Vagina (tissue), 2 donors: ENCODE measurements at regions not wholly inside any gene's neighbourhood (a gene's known extent, or its start where the extent isn't known, plus 50 kb on each side); places are given as distances from the start of the nearest gene placed in this dataset.

Experiments used
- DNase-seq, 2 donors: peaks; one replicate each; pipeline ENCODE4 v3.0.0-alpha.2; 2017; ENCODE audit errors: extremely low spot score in 2 of 2
- H3K27ac ChIP-seq: fragments of 200-600 bp; sonication (generic); one replicate; pipeline ENCODE4 v1.5.1; 2019
- H3K27me3 ChIP-seq: fragments of 200-600 bp; sonication (generic); one replicate; pipeline ENCODE4 v1.5.1; 2019
- H3K36me3 ChIP-seq, 2 donors: fragments of 200-600 bp; sonication (generic); one replicate each; pipeline ENCODE4 v1.5.1; 2017 to 2019
- H3K4me1 ChIP-seq: fragments of 200-600 bp; sonication (generic); one replicate; pipeline ENCODE4 v1.5.1; 2019
- H3K4me3 ChIP-seq, 2 donors: fragments of 200-600 bp; sonication (generic); 1 replicate in 1 of 2; 2 replicates in 1 of 2; pipeline ENCODE4 v1.5.1; 2016 to 2019
- H3K9me3 ChIP-seq: fragments of 200-600 bp; sonication (generic); one replicate; pipeline ENCODE4 v1.5.1; 2019
- CTCF ChIP-seq, 3 experiments: fragments of 450-650 bp in 2 of 3; fragments of 200-600 bp in 1 of 3; sonication (generic) in 1 of 3; IDR thresholded peaks; one replicate each; pipeline ENCODE4 v1.5.1; 2017 to 2019; ENCODE audit warnings: antibody characterized with exemption in 3 of 3, mild to moderate bottlenecking in 2 of 3, moderate library complexity in 2 of 3
- POLR2A ChIP-seq, 2 donors: fragments of 450-650 bp; IDR thresholded peaks; one replicate each; pipeline ENCODE4 v1.6.1; 2017; ENCODE audit warnings: antibody characterized with exemption in 2 of 2, mild to moderate bottlenecking in 2 of 2, moderate library complexity in 2 of 2
- POLR2AphosphoS5 ChIP-seq, 2 donors: sonication (generic); formaldehyde crosslinking; IDR thresholded peaks; one replicate each; pipeline ENCODE4 v1.9.0; 2017; ENCODE audit warnings: antibody characterized with exemption in 2 of 2, mild to moderate bottlenecking in 2 of 2, low read depth in 1 of 2; ENCODE audit not compliant: insufficient read depth in 1 of 2
- intact Hi-C: fragments of 100-400 bp; cut with DNase I; formaldehyde crosslinking; loops from one replicate; pipeline ENCODE4 v1.15.1; 2023

GRCh38 chr11:92492372-92492771 lies 267.8 kb downstream of the FAT3 start:
- Histone ChIP-seq H3K9me3 (no peaks in the 10 kb centered on the region), H3K27me3 (no peaks in the 10 kb centered on the region), H3K36me3 (no peaks in the 10 kb centered on the region), H3K4me3 (no peak overlapping the region), H3K4me1 (no peaks in the 10 kb centered on the region), H3K27ac (no peak overlapping the region)
- DNase-seq = no peak
- intact Hi-C loops = no loop called here
- TF ChIP-seq POLR2A (IDR thresholded peaks at IDR 0.05) (no peak), POLR2AphosphoS5 (IDR thresholded peaks at IDR 0.05; ENCODE audit: insufficient read depth in 1 of 2, low read depth in 1 of 2) (no peak), CTCF (IDR thresholded peaks at IDR 0.05) (no peak)

- H3K4me3 ChIP-seq = no peak overlapping the region
- intact Hi-C loops = no loop called here
- H3K27ac ChIP-seq = no peak overlapping the region
- no peak for DNase-seq
- H3K36me3 ChIP-seq = no peaks in the 10 kb centered on the region
- H3K27me3 ChIP-seq = no peaks in the 10 kb centered on the region
- no peaks in the 10 kb centered on the region for H3K9me3 ChIP-seq
- H3K4me1 ChIP-seq = no peaks in the 10 kb centered on the region
- TF ChIP-seq POLR2A (IDR thresholded peaks at IDR 0.05) (no peak), POLR2AphosphoS5 (IDR thresholded peaks at IDR 0.05; ENCODE audit: insufficient read depth in 1 of 2, low read depth in 1 of 2) (no peak), CTCF (IDR thresholded peaks at IDR 0.05) (no peak)
These were observed 270.6 kb downstream of the FAT3 start for GRCh38 chr11:92495107-92495793.

- Histone ChIP-seq H3K27ac (no peak overlapping the region), H3K36me3 (no peaks in the 10 kb centered on the region), H3K4me1 (no peaks in the 10 kb centered on the region), H3K4me3 (no peak overlapping the region), H3K27me3 (no peaks in the 10 kb centered on the region), H3K9me3 (no peaks in the 10 kb centered on the region)
- no peak for DNase-seq
- intact Hi-C loops = no loop called here
- no peak for TF ChIP-seq CTCF (IDR thresholded peaks at IDR 0.05)
- TF ChIP-seq POLR2A (IDR thresholded peaks at IDR 0.05) = no peak
- TF ChIP-seq POLR2AphosphoS5 (IDR thresholded peaks at IDR 0.05; ENCODE audit: insufficient read depth in 1 of 2, low read depth in 1 of 2) = no peak
These were observed 275.8 kb downstream of the FAT3 start for GRCh38 chr11:92500453-92500852.

GRCh38 chr11:92501066-92501739 lies 276.6 kb downstream of the FAT3 start:
- intact Hi-C loops = no loop called here
- no peak overlapping the region for H3K4me3 ChIP-seq
- no peak for DNase-seq
- no peak for TF ChIP-seq POLR2AphosphoS5 (IDR thresholded peaks at IDR 0.05; ENCODE audit: insufficient read depth in 1 of 2, low read depth in 1 of 2)
- no peak for TF ChIP-seq POLR2A (IDR thresholded peaks at IDR 0.05)
- TF ChIP-seq CTCF (IDR thresholded peaks at IDR 0.05) = no peak
- H3K4me1 ChIP-seq = no peaks in the 10 kb centered on the region
- no peaks in the 10 kb centered on the region for H3K27me3 ChIP-seq
- no peak overlapping the region for H3K27ac ChIP-seq
- no peaks in the 10 kb centered on the region for H3K36me3 ChIP-seq
- H3K9me3 ChIP-seq = no peaks in the 10 kb centered on the region

DNA sequence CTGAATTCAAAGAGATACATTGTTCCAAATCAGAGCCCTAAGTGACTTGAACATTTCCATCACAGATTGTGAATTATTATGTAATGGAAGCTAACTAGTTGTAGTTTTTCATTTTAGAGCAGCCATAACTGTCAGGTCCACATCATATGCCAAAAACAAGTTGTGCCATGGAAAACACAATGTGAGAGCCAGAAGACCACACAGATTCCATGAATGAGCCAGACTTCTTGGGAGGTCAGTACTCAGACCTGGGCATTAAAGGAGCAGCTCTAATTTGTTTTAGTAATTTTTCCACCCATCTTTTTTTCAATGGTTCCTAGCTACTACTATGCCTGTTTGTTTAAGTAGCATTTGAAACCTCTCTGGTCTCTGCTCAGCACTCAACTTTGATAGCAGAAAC lies 279.4 kb downstream of the FAT3 start:
- intact Hi-C loops = no loop called here
- Histone ChIP-seq H3K4me1 (no peaks in the 10 kb centered on the region), H3K27me3 (no peaks in the 10 kb centered on the region), H3K36me3 (no peaks in the 10 kb centered on the region), H3K9me3 (no peaks in the 10 kb centered on the region), H3K4me3 (no peak overlapping the region), H3K27ac (no peak overlapping the region)
- no peak for TF ChIP-seq POLR2A (IDR thresholded peaks at IDR 0.05)
- TF ChIP-seq POLR2AphosphoS5 (IDR thresholded peaks at IDR 0.05; ENCODE audit: insufficient read depth in 1 of 2, low read depth in 1 of 2) = no peak
- no peak for TF ChIP-seq CTCF (IDR thresholded peaks at IDR 0.05)
- DNase-seq = no peak
